ENCODE measurements at regions not wholly inside any gene's neighbourhood (a gene's known extent, or its start where the extent isn't known, plus 50 kb on each side); places are given as distances from the start of the nearest gene placed in this dataset.
"Not testable (repeated sequence)": the region's sequence is repeated elsewhere in the genome, so short reads cannot be mapped to it uniquely, and the experiment has no call there.

DNA sequence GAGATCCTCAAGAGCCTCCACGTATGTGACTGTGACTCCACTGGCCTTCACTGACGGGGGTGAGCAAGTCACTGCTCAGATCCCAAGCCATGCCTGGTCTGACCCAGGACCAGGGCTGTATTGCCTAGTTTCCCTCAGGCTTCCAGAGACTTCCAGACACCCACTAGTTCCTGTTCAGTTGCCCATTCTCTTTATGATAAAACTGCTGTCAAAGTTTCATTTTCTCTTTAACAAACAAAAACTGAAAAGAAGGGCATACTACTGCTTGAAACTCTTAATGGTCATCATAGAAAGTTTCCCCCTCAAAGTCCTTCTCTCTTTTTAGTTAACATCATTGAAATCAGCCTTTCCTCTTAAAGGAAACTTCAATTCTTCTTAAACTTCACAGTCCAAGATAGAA, 105.7 kb upstream of the GHR start:
- Mint-ChIP-seq H3K4me1 (no peaks in the 10 kb centered on the region), H3K27ac (no peak overlapping the region), H3K27me3 (no peaks in the 10 kb centered on the region), H3K9me3 (peaks cover 16% of the 10 kb centered on the region), H3K4me3 (no peak overlapping the region), H3K36me3 (ENCODE audit: low read depth) (no peaks in the 10 kb centered on the region)
- TF ChIP-seq, protein P1, sequence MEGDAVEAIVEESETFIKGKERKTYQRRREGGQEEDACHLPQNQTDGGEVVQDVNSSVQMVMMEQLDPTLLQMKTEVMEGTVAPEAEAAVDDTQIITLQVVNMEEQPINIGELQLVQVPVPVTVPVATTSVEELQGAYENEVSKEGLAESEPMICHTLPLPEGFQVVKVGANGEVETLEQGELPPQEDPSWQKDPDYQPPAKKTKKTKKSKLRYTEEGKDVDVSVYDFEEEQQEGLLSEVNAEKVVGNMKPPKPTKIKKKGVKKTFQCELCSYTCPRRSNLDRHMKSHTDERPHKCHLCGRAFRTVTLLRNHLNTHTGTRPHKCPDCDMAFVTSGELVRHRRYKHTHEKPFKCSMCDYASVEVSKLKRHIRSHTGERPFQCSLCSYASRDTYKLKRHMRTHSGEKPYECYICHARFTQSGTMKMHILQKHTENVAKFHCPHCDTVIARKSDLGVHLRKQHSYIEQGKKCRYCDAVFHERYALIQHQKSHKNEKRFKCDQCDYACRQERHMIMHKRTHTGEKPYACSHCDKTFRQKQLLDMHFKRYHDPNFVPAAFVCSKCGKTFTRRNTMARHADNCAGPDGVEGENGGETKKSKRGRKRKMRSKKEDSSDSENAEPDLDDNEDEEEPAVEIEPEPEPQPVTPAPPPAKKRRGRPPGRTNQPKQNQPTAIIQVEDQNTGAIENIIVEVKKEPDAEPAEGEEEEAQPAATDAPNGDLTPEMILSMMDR (IDR thresholded peaks at IDR 0.05): no peak
- no peak for DNase-seq
- ChIA-PET POLR2A (no interaction called here), CTCF (no interaction called here)
- intact Hi-C loops (cut with micrococcal nuclease): no loop called here
- no peak for ATAC-seq (ENCODE audit: low read depth)

DNA sequence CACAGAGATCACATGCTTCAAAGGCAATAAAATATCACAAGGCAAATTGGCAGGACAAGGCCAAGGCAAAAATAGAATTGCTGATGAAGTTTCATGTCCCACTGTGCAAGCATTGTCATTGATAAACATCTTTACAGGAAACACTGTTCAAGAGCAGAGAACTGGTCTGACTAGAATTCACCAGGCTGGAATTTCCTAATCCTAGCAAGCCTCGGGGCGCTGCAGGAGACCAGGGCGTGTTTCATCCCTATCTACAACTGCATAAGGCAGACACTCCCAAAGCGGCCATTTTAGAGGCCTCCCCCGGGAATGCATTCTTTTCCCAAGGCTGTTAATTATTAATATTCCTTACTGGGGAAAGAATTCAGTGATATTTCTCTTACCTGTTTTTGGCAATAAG, 103.7 kb upstream of the GHR start:
- H3K4me1 Mint-ChIP-seq; H3K27ac Mint-ChIP-seq; H3K4me3 Mint-ChIP-seq; intact Hi-C loops (cut with micrococcal nuclease); CTCF ChIA-PET; H3K36me3 Mint-ChIP-seq (ENCODE audit: low read depth); DNase-seq; ATAC-seq (ENCODE audit: low read depth); POLR2A ChIA-PET; H3K27me3 Mint-ChIP-seq: not testable (repeated sequence)
- peaks cover 16% of the 10 kb centered on the region for H3K9me3 Mint-ChIP-seq

DNA sequence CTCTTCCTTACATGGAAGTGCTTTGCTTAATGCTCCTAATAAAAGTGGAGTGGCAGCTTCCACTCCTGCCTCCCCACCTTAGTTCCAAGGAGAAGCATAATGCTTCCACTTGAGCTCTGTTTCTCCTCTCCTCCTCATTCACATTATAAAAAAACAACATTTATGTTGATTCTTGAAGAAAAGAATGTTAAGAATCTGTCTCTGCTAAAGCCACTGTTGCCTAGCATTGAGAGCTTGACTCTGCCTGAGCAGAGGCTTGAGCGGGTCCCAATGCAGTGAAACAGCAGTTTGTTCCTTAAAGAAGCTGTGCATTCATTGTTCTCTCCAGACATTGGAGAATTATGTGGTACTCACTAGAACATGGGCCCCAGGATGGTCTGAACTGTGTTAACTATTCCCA, 101.5 kb upstream of the GHR start:
- ATAC-seq (ENCODE audit: low read depth): no peak
- no peaks in the 10 kb centered on the region for H3K27me3 Mint-ChIP-seq

DNA sequence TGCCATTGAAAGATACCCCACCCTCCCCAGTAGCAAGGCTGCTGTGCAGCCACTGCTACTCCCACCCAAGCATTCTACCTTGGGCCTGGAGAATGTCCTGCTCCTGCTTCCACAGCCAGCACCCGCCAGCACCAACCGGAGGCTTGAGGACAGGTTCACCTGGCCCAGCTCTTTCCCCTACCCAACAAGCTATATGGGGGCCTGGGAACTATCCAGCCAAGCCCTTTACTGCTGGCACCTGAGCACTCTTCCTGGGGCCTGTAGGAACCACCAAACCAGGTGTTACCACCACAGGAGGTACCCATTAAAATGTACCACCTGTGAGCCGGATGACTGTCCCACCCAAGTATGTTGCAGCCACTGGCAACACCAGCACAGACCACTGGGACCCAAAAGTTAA, 86.1 kb upstream of the GHR start:
- H3K9me3 Mint-ChIP-seq: peaks cover 23% of the 10 kb centered on the region
- DNase-seq (no peak), ATAC-seq (ENCODE audit: low read depth) (no peak)
- no peak overlapping the region for H3K27ac Mint-ChIP-seq
- no peaks in the 10 kb centered on the region for H3K36me3 Mint-ChIP-seq (ENCODE audit: low read depth)
- H3K27me3 Mint-ChIP-seq: no peaks in the 10 kb centered on the region
- no peaks in the 10 kb centered on the region for H3K4me1 Mint-ChIP-seq
- H3K4me3 Mint-ChIP-seq: no peak overlapping the region
- ChIA-PET CTCF (no interaction called here), POLR2A (no interaction called here)
- TF ChIP-seq, protein P1 (IDR thresholded peaks at IDR 0.05): no peak
- intact Hi-C loops (cut with micrococcal nuclease): no loop called here

More for the DNA sequence above, 101.5 kb upstream of the GHR start:
- no peak overlapping the region for H3K4me3 Mint-ChIP-seq
- TF ChIP-seq, protein P1 (IDR thresholded peaks at IDR 0.05): no peak
- no peak for DNase-seq
- POLR2A ChIA-PET: interaction anchor here (0.5 kb wide), 1 partner anchor 557 kb away, joined by 4 read pairs; no protein-coding TSS in a partner anchor
- no peak overlapping the region for H3K27ac Mint-ChIP-seq
- CTCF ChIA-PET: no interaction called here
- intact Hi-C loops (cut with micrococcal nuclease): no loop called here
- no peaks in the 10 kb centered on the region for H3K36me3 Mint-ChIP-seq (ENCODE audit: low read depth)
- H3K9me3 Mint-ChIP-seq: peaks cover 16% of the 10 kb centered on the region
- H3K4me1 Mint-ChIP-seq: no peaks in the 10 kb centered on the region

DNA sequence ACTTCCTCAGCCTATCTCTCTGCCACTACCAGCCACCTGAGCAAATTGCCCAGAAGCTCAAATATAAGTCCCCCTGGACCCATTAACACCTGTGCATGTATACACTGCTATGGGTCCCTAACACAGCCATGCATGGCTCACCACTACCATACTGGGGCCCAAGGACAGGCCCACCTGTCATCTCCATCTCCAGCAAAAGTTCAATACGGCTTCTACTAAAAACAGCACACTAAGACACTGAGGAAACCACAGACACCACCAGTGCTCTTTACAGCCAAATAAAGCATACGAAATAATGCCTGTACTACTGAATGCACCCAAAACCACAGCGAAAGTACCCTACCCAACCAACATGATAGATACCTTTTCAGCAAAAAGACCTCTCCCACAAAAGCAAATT, 85.6 kb upstream of the GHR start:
- POLR2A ChIA-PET: no interaction called here
- H3K4me3 Mint-ChIP-seq: no peak overlapping the region
- CTCF ChIA-PET: no interaction called here
- DNase-seq: no peak
- no peaks in the 10 kb centered on the region for H3K27me3 Mint-ChIP-seq
- no peaks in the 10 kb centered on the region for H3K36me3 Mint-ChIP-seq (ENCODE audit: low read depth)
- H3K9me3 Mint-ChIP-seq: peaks cover 23% of the 10 kb centered on the region
- no peaks in the 10 kb centered on the region for H3K4me1 Mint-ChIP-seq
- ATAC-seq (ENCODE audit: low read depth): no peak
- TF ChIP-seq, protein P1 (IDR thresholded peaks at IDR 0.05): no peak
- intact Hi-C loops (cut with micrococcal nuclease): no loop called here
- no peak overlapping the region for H3K27ac Mint-ChIP-seq

DNA sequence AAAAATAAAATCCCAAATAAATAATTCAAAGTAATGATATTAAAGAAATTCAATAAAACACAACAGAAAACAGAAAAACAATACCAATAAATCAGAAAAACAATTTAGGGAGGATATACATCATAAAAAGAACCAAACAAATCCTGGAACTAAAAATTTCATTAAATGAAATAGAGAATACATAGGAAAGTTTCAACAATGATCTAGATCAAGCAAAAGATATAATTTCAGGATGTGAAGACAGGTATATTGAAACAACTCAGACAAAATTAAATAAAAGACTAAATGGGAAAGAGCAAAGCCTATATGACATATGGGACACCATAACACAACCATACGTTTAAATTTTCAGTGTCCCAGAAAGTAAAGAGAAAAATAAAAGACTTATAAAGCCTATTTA, 85.1 kb upstream of the GHR start:
- no peak for ATAC-seq (ENCODE audit: low read depth)

More for the DNA sequence above, 85.1 kb upstream of the GHR start:
- intact Hi-C loops (cut with micrococcal nuclease): no loop called here
- no peaks in the 10 kb centered on the region for H3K27me3 Mint-ChIP-seq
- no peaks in the 10 kb centered on the region for H3K36me3 Mint-ChIP-seq (ENCODE audit: low read depth)
- no peak overlapping the region for H3K27ac Mint-ChIP-seq
- H3K9me3 Mint-ChIP-seq: peaks cover 23% of the 10 kb centered on the region
- CTCF ChIA-PET: no interaction called here
- H3K4me1 Mint-ChIP-seq: no peaks in the 10 kb centered on the region
- TF ChIP-seq, protein P1 (IDR thresholded peaks at IDR 0.05): no peak
- POLR2A ChIA-PET: no interaction called here
- no peak overlapping the region for H3K4me3 Mint-ChIP-seq
- DNase-seq: no peak

Data from activated B cell treated with CpG ODN at 0.5 μM for 24 hours (primary cell).